ENCODE measurements at regions not wholly inside any gene's neighbourhood (a gene's known extent, or its start where the extent isn't known, plus 50 kb on each side); places are given as distances from the start of the nearest gene placed in this dataset.

GRCh38 chr16:51699686-51700396 is 548.8 kb upstream of the SALL1 start:
- TF ChIP-seq TCF12 (IDR thresholded peaks at IDR 0.05; ENCODE audit: low read depth) = no peak
- TF ChIP-seq RAD21 (IDR thresholded peaks at IDR 0.05; ENCODE audit: low read depth) = no peak
- TF ChIP-seq CREB1 (IDR thresholded peaks at IDR 0.05; ENCODE audit: low read depth) = no peak
- no peak for TF ChIP-seq USF1 (IDR thresholded peaks at IDR 0.05)
- no peak for TF ChIP-seq YY1 (IDR thresholded peaks at IDR 0.05; ENCODE audit: low read depth)
- TF ChIP-seq MAX (IDR thresholded peaks at IDR 0.05) = no peak
- TF ChIP-seq EGR1 (IDR thresholded peaks at IDR 0.05) = no peak
- no peak for TF ChIP-seq EP300 (IDR thresholded peaks at IDR 0.05; ENCODE audit: borderline replicate concordance)
- no peak for TF ChIP-seq TEAD4 (IDR thresholded peaks at IDR 0.05)
- TF ChIP-seq TAF1 (IDR thresholded peaks at IDR 0.05; ENCODE audit: low read depth) = no peak
- no peak for TF ChIP-seq ZBTB7A (IDR thresholded peaks at IDR 0.05; ENCODE audit: low read depth)
- TF ChIP-seq CEBPB (IDR thresholded peaks at IDR 0.05) = no peak
- TF ChIP-seq FOXM1 (IDR thresholded peaks at IDR 0.05; ENCODE audit: borderline replicate concordance, low read depth) = no peak
